Mesothelial cell of epicardium (in vitro differentiated cells): ENCODE measurements at regions not wholly inside any gene's neighbourhood (a gene's known extent, or its start where the extent isn't known, plus 50 kb on each side); places are given as distances from the start of the nearest gene placed in this dataset.
"Not testable (repeated sequence)": the region's sequence is repeated elsewhere in the genome, so short reads cannot be mapped to it uniquely, and the experiment has no call there.

Source experiments
- DNase-seq, 2 experiments: peaks; one replicate each; pipeline ENCODE4 v3.0.0; 2021; ENCODE audit warnings: low spot score in 2 of 2; ENCODE audit not compliant: unreplicated experiment in 2 of 2
- H3K27ac Mint-ChIP-seq: 2 replicates; pipeline ENCODE4 v1.8.0; 2021; ENCODE audit warnings: mixed read lengths
- H3K27me3 Mint-ChIP-seq: 2 replicates; pipeline ENCODE4 v1.8.0; 2021; ENCODE audit warnings: low read depth, mixed read lengths
- H3K36me3 Mint-ChIP-seq: 2 replicates; pipeline ENCODE4 v1.8.0; 2021; ENCODE audit warnings: mixed read lengths
- H3K4me1 Mint-ChIP-seq: 2 replicates; pipeline ENCODE4 v1.8.0; 2021; ENCODE audit warnings: mixed read lengths
- H3K4me3 Mint-ChIP-seq: 2 replicates; pipeline ENCODE4 v1.8.0; 2021; ENCODE audit warnings: mild to moderate bottlenecking, moderate library complexity, mixed read lengths
- H3K9me3 Mint-ChIP-seq: 2 replicates; pipeline ENCODE4 v1.8.0; 2021; ENCODE audit warnings: mixed read lengths
- CTCF ChIP-seq: fragments of 200-600 bp; sonication (generic); IDR thresholded peaks from one replicate; pipeline ENCODE4 v1.5.0; 2021; ENCODE audit warnings: antibody characterized with exemption; ENCODE audit not compliant: unreplicated experiment

- H3K4me1 Mint-ChIP-seq = peaks cover 18% of the 10 kb centered on the region
- TF ChIP-seq CTCF = no peak
- DNase-seq = no peak
- H3K9me3 Mint-ChIP-seq = peaks cover 4% of the 10 kb centered on the region
- no peaks in the 10 kb centered on the region for H3K27me3 Mint-ChIP-seq
- no peak overlapping the region for H3K27ac Mint-ChIP-seq
- no peaks in the 10 kb centered on the region for H3K36me3 Mint-ChIP-seq
- H3K4me3 Mint-ChIP-seq = no peak overlapping the region
These were observed 165.1 kb downstream of the ANKRD7 start for GRCh38 chr7:118389629-118390028.

GRCh38 chr7:118404211-118404610 lies 179.7 kb downstream of the ANKRD7 start:
- H3K27ac Mint-ChIP-seq = no peak overlapping the region
- peaks cover 4% of the 10 kb centered on the region for H3K4me1 Mint-ChIP-seq
- H3K9me3 Mint-ChIP-seq = peaks cover 4% of the 10 kb centered on the region
- TF ChIP-seq CTCF = no peak
- H3K36me3 Mint-ChIP-seq = no peaks in the 10 kb centered on the region
- H3K4me3 Mint-ChIP-seq = no peak overlapping the region
- no peak for DNase-seq
- no peaks in the 10 kb centered on the region for H3K27me3 Mint-ChIP-seq

- H3K4me3 Mint-ChIP-seq = no peak overlapping the region
These were observed 193.9 kb downstream of the ANKRD7 start for GRCh38 chr7:118418433-118418832.

GRCh38 chr7:118420888-118421287 lies 196.4 kb downstream of the ANKRD7 start:
- no peaks in the 10 kb centered on the region for H3K27me3 Mint-ChIP-seq
- no peak overlapping the region for H3K27ac Mint-ChIP-seq
- peaks cover 9% of the 10 kb centered on the region for H3K4me1 Mint-ChIP-seq
- H3K36me3 Mint-ChIP-seq = no peaks in the 10 kb centered on the region
- no peak overlapping the region for H3K4me3 Mint-ChIP-seq
- no peaks in the 10 kb centered on the region for H3K9me3 Mint-ChIP-seq
- no peak for DNase-seq
- no peak for TF ChIP-seq CTCF

More at GRCh38 chr7:118418433-118418832, 193.9 kb downstream of the ANKRD7 start:
- Mint-ChIP-seq H3K4me1 (peaks cover 9% of the 10 kb centered on the region), H3K9me3 (no peaks in the 10 kb centered on the region), H3K36me3 (no peaks in the 10 kb centered on the region), H3K27ac (no peak overlapping the region), H3K27me3 (no peaks in the 10 kb centered on the region)
- TF ChIP-seq CTCF = no peak
- no peak for DNase-seq

- Mint-ChIP-seq H3K36me3 (no peaks in the 10 kb centered on the region), H3K9me3 (peaks cover 27% of the 10 kb centered on the region), H3K4me1 (no peaks in the 10 kb centered on the region), H3K27me3 (no peaks in the 10 kb centered on the region), H3K27ac (no peak overlapping the region), H3K4me3 (no peak overlapping the region)
- TF ChIP-seq CTCF = no peak
- no peak for DNase-seq
These were observed 204.6 kb downstream of the ANKRD7 start for GRCh38 chr7:118429141-118429540.

- DNase-seq = no peak
- Mint-ChIP-seq H3K9me3 (peaks cover 46% of the 10 kb centered on the region), H3K4me3 (no peak overlapping the region), H3K36me3 (no peaks in the 10 kb centered on the region), H3K27me3 (no peaks in the 10 kb centered on the region), H3K27ac (no peak overlapping the region), H3K4me1 (no peaks in the 10 kb centered on the region)
- TF ChIP-seq CTCF = no peak
These were observed 212.2 kb downstream of the ANKRD7 start for GRCh38 chr7:118436663-118437062.

- H3K27me3 Mint-ChIP-seq = not testable (repeated sequence)
These were observed 224.5 kb downstream of the ANKRD7 start for GRCh38 chr7:118449030-118449429.

More at GRCh38 chr7:118449030-118449429, 224.5 kb downstream of the ANKRD7 start:
- not testable (repeated sequence) for H3K27ac Mint-ChIP-seq, H3K4me3 Mint-ChIP-seq, H3K36me3 Mint-ChIP-seq, H3K4me1 Mint-ChIP-seq, DNase-seq, H3K9me3 Mint-ChIP-seq
